ENCODE measurements at regions not wholly inside any gene's neighbourhood (a gene's known extent, or its start where the extent isn't known, plus 50 kb on each side); places are given as distances from the start of the nearest gene placed in this dataset.

GRCh38 chr4:176845636-176846035 lies 52.9 kb upstream of the VEGFC start:
- TF ChIP-seq CTCF (IDR thresholded peaks at IDR 0.05): no peak
- no peak for TF ChIP-seq POLR2A (IDR thresholded peaks at IDR 0.05)

Data from adrenal gland (tissue), 5 donors.